HG02840 (cell line): ENCODE measurements at regions not wholly inside any gene's neighbourhood (a gene's known extent, or its start where the extent isn't known, plus 50 kb on each side); places are given as distances from the start of the nearest gene placed in this dataset.

Source experiments
- ATAC-seq: cut with Tn5 transposase; IDR thresholded peaks from one replicate; pipeline ENCODE4 v1.9.1; 2021; ENCODE audit warnings: mild to moderate bottlenecking, moderate library complexity, moderate number of reproducible peaks; ENCODE audit not compliant: unreplicated experiment, low FRiP score

- no peak for ATAC-seq
Measured at GRCh38 chr2:236740506-236740905, 170.9 kb downstream of the ACKR3 start.

GRCh38 chr2:236743039-236743920 lies 173.7 kb downstream of the ACKR3 start:
- ATAC-seq: no peak

- ATAC-seq: no peak
Measured at GRCh38 chr2:236743921-236744280, 174.3 kb downstream of the ACKR3 start.

GRCh38 chr2:236744281-236744705 lies 174.7 kb downstream of the ACKR3 start:
- ATAC-seq: no peak

GRCh38 chr2:236744716-236745115 lies 175.1 kb downstream of the ACKR3 start:
- ATAC-seq: no peak

- no peak for ATAC-seq
Measured at GRCh38 chr2:236745420-236746210, 176.0 kb downstream of the ACKR3 start.

- no peak for ATAC-seq
Measured at GRCh38 chr2:236746833-236747232, 177.2 kb downstream of the ACKR3 start.

GRCh38 chr2:236747426-236747825 lies 177.8 kb downstream of the ACKR3 start:
- ATAC-seq: no peak

- no peak for ATAC-seq
Measured at GRCh38 chr2:236747925-236748324, 178.3 kb downstream of the ACKR3 start.

- no peak for ATAC-seq
Measured at GRCh38 chr2:236748385-236748784, 178.8 kb downstream of the ACKR3 start.

GRCh38 chr2:236748801-236749200 lies 179.2 kb downstream of the ACKR3 start:
- ATAC-seq: no peak

GRCh38 chr2:236749346-236749745 lies 179.7 kb downstream of the ACKR3 start:
- ATAC-seq: no peak

GRCh38 chr2:236752096-236752495 lies 182.5 kb downstream of the ACKR3 start:
- ATAC-seq: no peak

GRCh38 chr2:236753606-236754270 lies 184.1 kb downstream of the ACKR3 start:
- ATAC-seq: no peak

GRCh38 chr2:236754271-236754944 lies 184.8 kb downstream of the ACKR3 start:
- ATAC-seq: no peak

- no peak for ATAC-seq
Measured at GRCh38 chr2:236755278-236755840, 185.7 kb downstream of the ACKR3 start.

GRCh38 chr2:236758406-236758805 lies 188.8 kb downstream of the ACKR3 start:
- no peak for ATAC-seq

GRCh38 chr2:236760246-236760645 lies 190.6 kb downstream of the ACKR3 start:
- ATAC-seq: no peak

- no peak for ATAC-seq
Measured at GRCh38 chr2:236761358-236761757, 191.7 kb downstream of the ACKR3 start.

GRCh38 chr2:236762628-236763027 lies 193.0 kb downstream of the ACKR3 start:
- ATAC-seq: no peak
